ENCODE measurements at regions not wholly inside any gene's neighbourhood (a gene's known extent, or its start where the extent isn't known, plus 50 kb on each side); places are given as distances from the start of the nearest gene placed in this dataset.

DNA sequence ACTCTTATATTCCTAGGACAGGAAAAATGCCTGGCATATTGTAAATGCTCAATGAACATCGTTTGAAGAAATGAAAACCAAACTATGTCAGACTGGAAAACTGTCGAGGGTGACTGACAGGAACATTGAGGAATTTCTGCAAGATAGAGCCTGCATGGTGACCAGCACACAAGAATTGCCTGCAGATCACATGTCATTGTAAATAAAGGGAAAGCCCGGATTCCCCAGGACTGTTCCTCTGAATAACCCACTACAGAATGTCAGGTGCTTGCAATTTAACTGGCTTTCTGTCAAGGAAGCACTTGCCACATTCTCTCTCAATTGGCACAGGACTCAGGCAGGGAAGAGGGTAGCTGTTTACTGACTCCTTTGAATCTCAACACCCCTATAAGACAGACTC lies 129.0 kb upstream of the REG3G start:
- no peak overlapping the region for H3K18ac ChIP-seq (ENCODE audit: low read length)
- H2BK5ac ChIP-seq (ENCODE audit: low read length) = no peak overlapping the region
- H3K23ac ChIP-seq (ENCODE audit: low read depth, low read length, poor library complexity) = no peak overlapping the region
- no peak overlapping the region for H2AFZ ChIP-seq (ENCODE audit: low read length)
- no peak overlapping the region for H4K91ac ChIP-seq (ENCODE audit: low read depth, low read length, poor library complexity)
- H4K8ac ChIP-seq (ENCODE audit: low read depth, low read length) = no peak overlapping the region
- no peak overlapping the region for H3K4me2 ChIP-seq (ENCODE audit: insufficient read depth, low read length, poor library complexity, severe bottlenecking)
- H3K9me3 ChIP-seq (replicated peaks in 1 of 2; ENCODE audit: control insufficient read depth in 2 of 2, insufficient read depth in 1 of 2, low read depth in 1 of 2, low read length in 2 of 2) = no peaks in the 10 kb centered on the region
- no peaks in the 10 kb centered on the region for H3K27me3 ChIP-seq (ENCODE audit: control insufficient read depth in 3 of 3, insufficient read depth in 3 of 3, low read depth in 1 of 3, low read length in 3 of 3)
- H2BK120ac ChIP-seq (ENCODE audit: low read depth, low read length) = no peak overlapping the region
- no peaks in the 10 kb centered on the region for H3K79me1 ChIP-seq (ENCODE audit: low read depth, low read length)
- H2BK15ac ChIP-seq (ENCODE audit: low read length) = no peak overlapping the region
- no peak for DNase-seq (ENCODE audit: low spot score)
- H2BK12ac ChIP-seq (ENCODE audit: low read length) = no peak overlapping the region
- no peaks in the 10 kb centered on the region for H3K4me1 ChIP-seq (ENCODE audit: control insufficient read depth in 2 of 2, insufficient read depth in 1 of 2, low read depth in 1 of 2, low read length in 2 of 2)
- H3K4ac ChIP-seq (ENCODE audit: low read length) = no peak overlapping the region
- H3K27ac ChIP-seq (replicated peaks; ENCODE audit: low read length) = no peak overlapping the region
- no peaks in the 10 kb centered on the region for H3K36me3 ChIP-seq (replicated peaks in 1 of 2; ENCODE audit: control insufficient read depth in 2 of 2, insufficient read depth in 2 of 2, low read length in 2 of 2)
- no CpG with 5 or more reads among the region's 3 CpGs for WGBS, 2 donors (ENCODE audit: extremely low coverage in 2 of 2, insufficient read length in 2 of 2, insufficient replicate concordance in 1 of 2)
- H3K14ac ChIP-seq (ENCODE audit: low read length) = no peak overlapping the region
- no peak overlapping the region for H2AK5ac ChIP-seq (ENCODE audit: low read depth, low read length)
- H3K4me3 ChIP-seq (ENCODE audit: low read length in 2 of 2) = no peak overlapping the region
- no peak overlapping the region for H3K9ac ChIP-seq (ENCODE audit: low read depth, low read length, poor library complexity)

- Histone ChIP-seq H3K9me3 (replicated peaks in 1 of 2; ENCODE audit: control insufficient read depth in 2 of 2, insufficient read depth in 1 of 2, low read depth in 1 of 2, low read length in 2 of 2) (no peaks in the 10 kb centered on the region), H3K23ac (ENCODE audit: low read depth, low read length, poor library complexity) (no peak overlapping the region), H2AK5ac (ENCODE audit: low read depth, low read length) (no peak overlapping the region), H2BK15ac (ENCODE audit: low read length) (no peak overlapping the region), H3K4me1 (ENCODE audit: control insufficient read depth in 2 of 2, insufficient read depth in 1 of 2, low read depth in 1 of 2, low read length in 2 of 2) (no peaks in the 10 kb centered on the region), H3K9ac (ENCODE audit: low read depth, low read length, poor library complexity) (no peak overlapping the region), H3K4me2 (ENCODE audit: insufficient read depth, low read length, poor library complexity, severe bottlenecking) (no peak overlapping the region), H2BK120ac (ENCODE audit: low read depth, low read length) (no peak overlapping the region), H3K36me3 (replicated peaks in 1 of 2; ENCODE audit: control insufficient read depth in 2 of 2, insufficient read depth in 2 of 2, low read length in 2 of 2) (no peaks in the 10 kb centered on the region), H3K27me3 (ENCODE audit: control insufficient read depth in 3 of 3, insufficient read depth in 3 of 3, low read depth in 1 of 3, low read length in 3 of 3) (no peaks in the 10 kb centered on the region), H2BK12ac (ENCODE audit: low read length) (no peak overlapping the region), H3K14ac (ENCODE audit: low read length) (no peak overlapping the region), H3K4me3 (ENCODE audit: low read length in 2 of 2) (no peak overlapping the region), H3K4ac (ENCODE audit: low read length) (no peak overlapping the region), H4K8ac (ENCODE audit: low read depth, low read length) (no peak overlapping the region), H3K27ac (replicated peaks; ENCODE audit: low read length) (no peak overlapping the region), H3K18ac (ENCODE audit: low read length) (no peak overlapping the region), H2AFZ (ENCODE audit: low read length) (no peak overlapping the region), H2BK5ac (ENCODE audit: low read length) (no peak overlapping the region), H3K79me1 (ENCODE audit: low read depth, low read length) (no peaks in the 10 kb centered on the region), H4K91ac (ENCODE audit: low read depth, low read length, poor library complexity) (no peak overlapping the region)
- WGBS, 2 donors (ENCODE audit: extremely low coverage in 2 of 2, insufficient read length in 2 of 2, insufficient replicate concordance in 1 of 2) = no CpG with 5 or more reads among the region's 1 CpG
- no peak for DNase-seq (ENCODE audit: low spot score)
These were observed 118.4 kb upstream of the REG3G start for GRCh38 chr2:78907089-78907488.

DNA sequence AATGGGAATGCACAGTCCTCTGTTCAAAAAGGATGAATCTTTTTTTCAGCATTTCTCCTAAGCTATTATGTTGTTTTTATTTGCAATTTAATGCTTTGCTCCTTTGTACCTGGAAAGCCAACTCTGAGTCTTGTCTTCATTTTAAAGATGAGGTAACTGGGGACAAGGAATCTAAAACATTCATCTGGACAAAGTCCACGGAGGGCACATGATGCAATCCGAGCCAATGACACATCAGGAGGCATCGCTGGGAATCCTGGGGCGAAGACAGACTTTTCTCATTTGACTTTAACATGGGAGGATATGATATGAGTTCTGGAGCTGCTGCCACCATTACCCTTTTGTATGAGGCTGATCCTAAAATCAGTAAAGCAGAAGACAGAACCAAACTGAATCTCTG lies 116.5 kb upstream of the REG3G start:
- Histone ChIP-seq H2AK5ac (ENCODE audit: low read depth, low read length) (no peak overlapping the region), H2BK12ac (ENCODE audit: low read length) (no peak overlapping the region), H3K14ac (ENCODE audit: low read length) (no peak overlapping the region), H2AFZ (ENCODE audit: low read length) (no peak overlapping the region), H3K4ac (ENCODE audit: low read length) (no peak overlapping the region), H3K79me1 (ENCODE audit: low read depth, low read length) (no peaks in the 10 kb centered on the region), H3K4me1 (ENCODE audit: control insufficient read depth in 2 of 2, insufficient read depth in 1 of 2, low read depth in 1 of 2, low read length in 2 of 2) (no peaks in the 10 kb centered on the region), H3K18ac (ENCODE audit: low read length) (no peak overlapping the region), H3K9me3 (replicated peaks in 1 of 2; ENCODE audit: control insufficient read depth in 2 of 2, insufficient read depth in 1 of 2, low read depth in 1 of 2, low read length in 2 of 2) (no peaks in the 10 kb centered on the region), H3K23ac (ENCODE audit: low read depth, low read length, poor library complexity) (no peak overlapping the region), H3K4me2 (ENCODE audit: insufficient read depth, low read length, poor library complexity, severe bottlenecking) (no peak overlapping the region), H4K8ac (ENCODE audit: low read depth, low read length) (no peak overlapping the region), H3K36me3 (replicated peaks in 1 of 2; ENCODE audit: control insufficient read depth in 2 of 2, insufficient read depth in 2 of 2, low read length in 2 of 2) (no peaks in the 10 kb centered on the region), H2BK5ac (ENCODE audit: low read length) (no peak overlapping the region), H3K27me3 (ENCODE audit: control insufficient read depth in 3 of 3, insufficient read depth in 3 of 3, low read depth in 1 of 3, low read length in 3 of 3) (no peaks in the 10 kb centered on the region), H3K27ac (replicated peaks; ENCODE audit: low read length) (no peak overlapping the region), H4K91ac (ENCODE audit: low read depth, low read length, poor library complexity) (no peak overlapping the region), H2BK15ac (ENCODE audit: low read length) (no peak overlapping the region), H3K9ac (ENCODE audit: low read depth, low read length, poor library complexity) (no peak overlapping the region), H2BK120ac (ENCODE audit: low read depth, low read length) (no peak overlapping the region), H3K4me3 (ENCODE audit: low read length in 2 of 2) (no peak overlapping the region)
- no peak for DNase-seq (ENCODE audit: low spot score)
- WGBS, 2 donors (ENCODE audit: extremely low coverage in 2 of 2, insufficient read length in 2 of 2, insufficient replicate concordance in 1 of 2) = no CpG with 5 or more reads among the region's 4 CpGs

GRCh38 chr2:78910376-78910775 lies 115.1 kb upstream of the REG3G start:
- no peak overlapping the region for H4K91ac ChIP-seq (ENCODE audit: low read depth, low read length, poor library complexity)
- no peak overlapping the region for H3K9ac ChIP-seq (ENCODE audit: low read depth, low read length, poor library complexity)
- no peak overlapping the region for H2BK15ac ChIP-seq (ENCODE audit: low read length)
- no peak overlapping the region for H3K18ac ChIP-seq (ENCODE audit: low read length)
- H3K27me3 ChIP-seq (ENCODE audit: control insufficient read depth in 3 of 3, insufficient read depth in 3 of 3, low read depth in 1 of 3, low read length in 3 of 3) = no peaks in the 10 kb centered on the region
- no peak overlapping the region for H2BK120ac ChIP-seq (ENCODE audit: low read depth, low read length)
- no peak overlapping the region for H3K23ac ChIP-seq (ENCODE audit: low read depth, low read length, poor library complexity)
- H3K4me1 ChIP-seq (ENCODE audit: control insufficient read depth in 2 of 2, insufficient read depth in 1 of 2, low read depth in 1 of 2, low read length in 2 of 2) = no peaks in the 10 kb centered on the region
- no CpG with 5 or more reads among the region's 3 CpGs for WGBS, 2 donors (ENCODE audit: extremely low coverage in 2 of 2, insufficient read length in 2 of 2, insufficient replicate concordance in 1 of 2)
- no peak overlapping the region for H3K4ac ChIP-seq (ENCODE audit: low read length)
- H2BK12ac ChIP-seq (ENCODE audit: low read length) = no peak overlapping the region
- DNase-seq (ENCODE audit: low spot score) = no peak
- H3K4me3 ChIP-seq (ENCODE audit: low read length in 2 of 2) = no peak overlapping the region
- no peak overlapping the region for H2BK5ac ChIP-seq (ENCODE audit: low read length)
- H3K36me3 ChIP-seq (replicated peaks in 1 of 2; ENCODE audit: control insufficient read depth in 2 of 2, insufficient read depth in 2 of 2, low read length in 2 of 2) = no peaks in the 10 kb centered on the region
- H3K4me2 ChIP-seq (ENCODE audit: insufficient read depth, low read length, poor library complexity, severe bottlenecking) = no peak overlapping the region
- H3K9me3 ChIP-seq (replicated peaks in 1 of 2; ENCODE audit: control insufficient read depth in 2 of 2, insufficient read depth in 1 of 2, low read depth in 1 of 2, low read length in 2 of 2) = no peaks in the 10 kb centered on the region
- no peak overlapping the region for H2AFZ ChIP-seq (ENCODE audit: low read length)
- no peak overlapping the region for H2AK5ac ChIP-seq (ENCODE audit: low read depth, low read length)
- no peak overlapping the region for H4K8ac ChIP-seq (ENCODE audit: low read depth, low read length)
- no peaks in the 10 kb centered on the region for H3K79me1 ChIP-seq (ENCODE audit: low read depth, low read length)
- no peak overlapping the region for H3K27ac ChIP-seq (replicated peaks; ENCODE audit: low read length)
- H3K14ac ChIP-seq (ENCODE audit: low read length) = no peak overlapping the region
